NOMO-1 treated with DMSO at 0.1 percent for 48 hours (cell line): ENCODE measurements at regions not wholly inside any gene's neighbourhood (a gene's known extent, or its start where the extent isn't known, plus 50 kb on each side); places are given as distances from the start of the nearest gene placed in this dataset.

Source experiments
- DNase-seq: peaks from one replicate; lab custom pipeline; 2025; ENCODE audit not compliant: unreplicated experiment; lab: John Stamatoyannopoulos, UW

DNA sequence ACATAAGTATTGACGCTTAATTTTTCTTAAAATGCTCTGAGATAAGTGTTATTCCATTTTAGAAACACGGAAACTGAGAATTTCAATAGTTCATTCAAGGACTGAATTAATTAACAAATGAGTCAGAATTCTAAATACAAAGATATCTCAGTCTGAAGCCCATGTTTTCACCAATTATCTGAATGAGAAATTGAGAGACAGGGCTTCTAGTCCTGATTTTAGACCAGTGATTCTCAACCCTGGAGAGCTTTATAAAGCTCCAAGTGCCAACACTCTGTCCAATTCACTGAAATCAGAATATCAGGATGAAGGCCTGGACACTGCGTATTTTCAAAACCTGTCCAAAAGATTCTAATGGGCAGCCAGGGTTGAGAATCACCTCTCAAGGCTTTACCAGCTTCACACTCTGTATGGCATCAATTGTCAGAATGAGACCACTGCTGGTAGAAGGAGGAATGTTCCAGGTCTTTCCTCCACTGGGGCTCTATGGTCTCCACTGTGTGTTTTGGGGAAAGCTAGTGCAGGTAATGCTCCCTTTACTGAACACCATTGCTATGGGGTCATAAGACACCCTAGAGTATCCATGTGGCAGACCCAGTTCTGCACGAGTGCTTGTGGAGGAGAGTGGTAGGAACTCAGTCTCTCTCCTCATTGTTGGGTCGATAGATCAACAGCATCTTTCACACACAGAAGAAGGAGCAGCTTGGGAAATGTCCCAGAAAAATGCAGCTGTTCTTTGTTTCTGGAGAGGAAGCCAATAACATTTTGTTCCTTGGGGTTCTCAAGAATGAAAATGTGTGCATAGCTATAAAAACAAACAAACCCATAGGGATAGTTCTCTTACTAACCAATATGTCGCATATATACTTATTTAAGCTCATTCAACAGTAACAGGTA lies 99.7 kb upstream of the OSMR start:
- DNase-seq: no peak

- no peak for DNase-seq
Observed at GRCh38 chr5:38749861-38750260, 96.0 kb upstream of the OSMR start.

DNA sequence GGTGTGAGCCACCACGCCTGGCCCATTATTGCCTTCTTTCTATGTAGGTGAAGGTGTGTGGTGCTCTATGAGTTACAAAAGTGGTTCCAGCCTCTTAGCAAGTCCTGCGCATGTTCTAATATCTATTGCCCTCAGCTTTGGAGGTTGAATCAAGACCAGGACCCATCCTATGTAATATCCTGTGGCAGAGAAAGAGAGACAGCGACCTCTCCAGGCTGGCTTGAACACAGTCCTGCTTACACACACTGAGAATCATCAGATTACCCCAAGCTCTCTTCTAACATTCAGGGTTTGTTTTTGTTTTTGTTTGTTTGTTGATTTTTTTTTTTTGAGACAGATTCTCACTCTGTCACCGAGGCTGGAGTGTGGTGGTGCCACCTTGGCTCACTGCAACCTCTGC lies 94.7 kb upstream of the OSMR start:
- no peak for DNase-seq

GRCh38 chr5:38752012-38752536 lies 93.7 kb upstream of the OSMR start:
- DNase-seq: no peak

DNA sequence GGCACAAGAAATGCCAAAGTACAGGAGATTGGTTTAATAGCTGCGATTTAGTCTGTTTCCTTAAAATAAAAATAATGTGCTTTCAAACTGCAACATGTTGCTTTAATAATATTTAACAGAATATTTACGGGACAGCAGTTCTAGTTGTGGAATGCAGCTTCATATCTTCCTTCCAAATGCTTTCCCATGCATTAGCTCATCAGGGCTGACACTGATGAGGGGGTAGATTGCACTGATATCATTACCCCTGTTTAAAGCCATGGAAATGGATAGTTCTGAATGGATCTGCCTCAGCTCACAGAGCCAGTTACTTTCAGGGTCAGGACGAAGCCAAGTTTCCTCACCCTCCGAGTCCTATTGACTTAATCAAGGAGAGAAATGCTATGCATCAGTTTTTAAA lies 93.2 kb upstream of the OSMR start:
- DNase-seq: no peak

GRCh38 chr5:38753141-38753540 lies 92.7 kb upstream of the OSMR start:
- DNase-seq: no peak

DNA sequence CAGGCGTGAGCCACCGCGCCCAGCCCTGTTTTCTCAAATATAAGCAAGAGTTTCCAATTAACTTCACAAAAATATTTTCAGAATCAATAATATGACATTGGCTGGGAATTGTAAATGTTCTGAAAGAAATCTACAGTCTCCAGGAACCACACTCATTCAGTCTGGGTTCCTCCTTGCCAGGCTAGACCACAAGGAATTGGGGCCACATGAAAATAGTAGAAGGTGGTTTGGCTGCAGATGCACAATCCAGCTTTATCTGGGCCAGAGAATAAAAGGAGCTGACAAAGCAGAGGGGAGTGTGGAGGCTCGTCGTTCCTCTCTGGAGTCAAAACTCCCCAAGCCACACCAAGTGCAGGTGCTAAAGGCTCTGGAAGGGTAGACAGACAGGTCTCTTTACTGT lies 92.0 kb upstream of the OSMR start:
- DNase-seq: no peak

- DNase-seq: no peak
Observed at GRCh38 chr5:38755181-38755580, 90.6 kb upstream of the OSMR start.

- DNase-seq: no peak
Observed at GRCh38 chr5:38756068-38756467, 89.7 kb upstream of the OSMR start.

GRCh38 chr5:38757451-38758245 lies 88.2 kb upstream of the OSMR start:
- DNase-seq: no peak

- DNase-seq: no peak
Observed at GRCh38 chr5:38758774-38759600, 86.8 kb upstream of the OSMR start.

- DNase-seq: no peak
Observed at GRCh38 chr5:38764937-38765391, 80.8 kb upstream of the OSMR start.

DNA sequence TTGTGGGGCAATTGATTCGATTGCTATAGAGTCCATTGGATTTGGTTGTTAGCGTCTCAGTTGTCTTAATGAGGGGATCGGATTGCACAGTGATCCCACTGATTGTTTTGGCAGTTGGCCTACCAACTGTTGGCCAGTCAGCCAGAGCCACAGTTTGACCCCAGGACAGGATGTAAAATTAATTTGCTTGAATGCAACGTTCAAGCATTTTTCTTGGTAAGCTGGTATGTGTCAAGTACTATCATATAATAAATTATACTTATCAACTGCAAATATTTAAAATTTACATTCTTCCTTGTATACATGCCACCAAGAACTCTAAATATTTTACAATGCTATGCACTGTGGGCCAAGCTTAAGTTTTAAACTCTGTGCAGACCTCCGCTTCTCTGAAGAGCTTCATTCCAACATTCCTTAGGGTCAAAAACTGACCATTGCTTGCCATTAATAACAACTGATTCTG lies 80.4 kb upstream of the OSMR start:
- no peak for DNase-seq

- no peak for DNase-seq
Observed at GRCh38 chr5:38766151-38766550, 79.7 kb upstream of the OSMR start.

- DNase-seq: no peak
Observed at GRCh38 chr5:38768412-38769211, 77.2 kb upstream of the OSMR start.

DNA sequence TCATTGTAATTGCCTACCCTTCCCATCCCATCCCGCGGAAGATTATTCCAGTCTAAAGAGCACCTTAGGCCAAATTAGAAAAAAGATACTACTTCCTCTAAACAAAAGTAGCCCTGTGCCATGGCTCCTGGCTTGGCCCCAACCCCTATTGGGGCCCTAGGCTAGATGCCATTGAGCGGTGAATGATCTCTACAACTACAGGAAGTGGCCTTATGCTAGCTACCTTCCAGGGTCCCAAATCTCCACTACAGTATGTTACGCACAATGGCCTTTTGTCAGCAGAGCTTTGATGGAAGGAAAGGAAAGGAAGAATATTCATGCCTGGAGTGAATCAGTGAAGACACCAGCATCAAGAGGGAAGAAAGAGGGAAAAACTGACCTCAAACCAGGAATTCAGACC lies 73.3 kb upstream of the OSMR start:
- no peak for DNase-seq

GRCh38 chr5:38775218-38775840 lies 70.5 kb upstream of the OSMR start:
- no peak for DNase-seq

- DNase-seq: no peak
Observed at GRCh38 chr5:38776149-38776896, 69.5 kb upstream of the OSMR start.

DNA sequence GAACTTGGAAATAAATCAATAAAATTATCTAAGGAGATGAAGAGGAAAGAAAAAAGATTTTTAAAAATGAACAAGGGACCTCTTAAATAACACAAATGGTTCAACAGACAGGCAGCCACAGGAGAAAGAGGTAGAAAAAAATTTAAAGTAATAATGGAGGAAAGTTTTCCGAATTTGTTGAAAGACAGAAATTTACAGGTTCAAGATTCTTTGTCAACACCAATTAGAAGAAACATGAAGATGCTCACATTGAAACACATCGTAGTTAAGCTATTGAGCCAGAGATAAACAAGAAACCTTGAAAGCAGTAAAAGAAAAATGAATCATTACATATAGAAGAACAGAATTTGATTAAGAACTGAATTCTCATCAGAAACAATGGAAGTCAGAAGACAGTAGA lies 68.7 kb upstream of the OSMR start:
- DNase-seq: no peak
